ENCODE measurements at regions not wholly inside any gene's neighbourhood (a gene's known extent, or its start where the extent isn't known, plus 50 kb on each side); places are given as distances from the start of the nearest gene placed in this dataset.

- H4K20me1 ChIP-seq (ENCODE audit: insufficient read depth): no peaks in the 10 kb centered on the region
- WGBS, 2 experiments (ENCODE audit: low coverage in 1 of 2, low lambda C conversion rate in 2 of 2, missing lambda C conversion rate in 2 of 2): 27 to 33% methylated on average over 4 of the region's 4 CpGs
- no peak overlapping the region for H3K27ac ChIP-seq
- no peaks in the 10 kb centered on the region for H3K9me2 ChIP-seq (ENCODE audit: insufficient read depth)
- in situ Hi-C loops (cut with MboI): no loop called here
- no peaks in the 10 kb centered on the region for H3K4me1 ChIP-seq (ENCODE audit: insufficient read depth)
- H3K9ac ChIP-seq: no peak overlapping the region
- H3K79me2 ChIP-seq (ENCODE audit: insufficient read depth): no peaks in the 10 kb centered on the region
- no peak overlapping the region for H3K4me3 ChIP-seq
- H3F3A ChIP-seq (ENCODE audit: insufficient read depth): no peaks in the 10 kb centered on the region
- no peaks in the 10 kb centered on the region for H3K36me3 ChIP-seq (ENCODE audit: low read depth)
- H3K27me3 ChIP-seq (replicated peaks; ENCODE audit: insufficient read depth): no peaks in the 10 kb centered on the region
- H3K4me2 ChIP-seq (ENCODE audit: unreplicated experiment): no peak overlapping the region
- H3K9me3 ChIP-seq (ENCODE audit: low read depth): no peaks in the 10 kb centered on the region
- no peak for DNase-seq
- no peak overlapping the region for H2AFZ ChIP-seq
- TF ChIP-seq EZH2phosphoT487 (IDR thresholded peaks at IDR 0.05; ENCODE audit: insufficient read depth, low read depth): no peak
- TF ChIP-seq EZH2 (IDR thresholded peaks at IDR 0.05; ENCODE audit: insufficient read depth, poor library complexity, severe bottlenecking): no peak
Measured at GRCh38 chr5:165565911-165566310, 2060.5 kb downstream of the MAT2B start.

- TF ChIP-seq EZH2 (IDR thresholded peaks at IDR 0.05; ENCODE audit: insufficient read depth, poor library complexity, severe bottlenecking): no peak
- no peak for TF ChIP-seq EZH2phosphoT487 (IDR thresholded peaks at IDR 0.05; ENCODE audit: insufficient read depth, low read depth)
- Histone ChIP-seq H3K79me2 (ENCODE audit: insufficient read depth) (no peaks in the 10 kb centered on the region), H2AFZ (no peak overlapping the region), H3K4me2 (ENCODE audit: unreplicated experiment) (no peak overlapping the region), H3K9me3 (ENCODE audit: low read depth) (no peaks in the 10 kb centered on the region), H3K27me3 (replicated peaks; ENCODE audit: insufficient read depth) (no peaks in the 10 kb centered on the region), H3K9ac (no peak overlapping the region), H3F3A (ENCODE audit: insufficient read depth) (no peaks in the 10 kb centered on the region), H3K36me3 (ENCODE audit: low read depth) (no peaks in the 10 kb centered on the region), H3K27ac (no peak overlapping the region), H3K4me1 (ENCODE audit: insufficient read depth) (no peaks in the 10 kb centered on the region), H4K20me1 (ENCODE audit: insufficient read depth) (no peaks in the 10 kb centered on the region), H3K9me2 (ENCODE audit: insufficient read depth) (no peaks in the 10 kb centered on the region), H3K4me3 (no peak overlapping the region)
- WGBS, 2 experiments (ENCODE audit: low coverage in 1 of 2, low lambda C conversion rate in 2 of 2, missing lambda C conversion rate in 2 of 2): 32 to 47% methylated on average over 7 of the region's 7 CpGs
- no peak for DNase-seq
- in situ Hi-C loops (cut with MboI): no loop called here
Measured at GRCh38 chr5:165569551-165569950, 2064.1 kb downstream of the MAT2B start.

GRCh38 chr5:165573445-165573844 is 2068.0 kb downstream of the MAT2B start:
- H3K4me1 ChIP-seq (ENCODE audit: insufficient read depth): no peaks in the 10 kb centered on the region
- H3K4me2 ChIP-seq (ENCODE audit: unreplicated experiment): no peak overlapping the region
- no peaks in the 10 kb centered on the region for H3K79me2 ChIP-seq (ENCODE audit: insufficient read depth)
- no peaks in the 10 kb centered on the region for H3F3A ChIP-seq (ENCODE audit: insufficient read depth)
- H3K36me3 ChIP-seq (ENCODE audit: low read depth): no peaks in the 10 kb centered on the region
- H2AFZ ChIP-seq: no peak overlapping the region
- in situ Hi-C loops (cut with MboI): no loop called here
- TF ChIP-seq EZH2phosphoT487 (IDR thresholded peaks at IDR 0.05; ENCODE audit: insufficient read depth, low read depth) (no peak), EZH2 (IDR thresholded peaks at IDR 0.05; ENCODE audit: insufficient read depth, poor library complexity, severe bottlenecking) (no peak)
- no peaks in the 10 kb centered on the region for H4K20me1 ChIP-seq (ENCODE audit: insufficient read depth)
- H3K9me2 ChIP-seq (ENCODE audit: insufficient read depth): no peaks in the 10 kb centered on the region
- no peaks in the 10 kb centered on the region for H3K9me3 ChIP-seq (ENCODE audit: low read depth)
- H3K9ac ChIP-seq: no peak overlapping the region
- whole genome bisulfite sequencing, 2 experiments (ENCODE audit: low coverage in 1 of 2, low lambda C conversion rate in 2 of 2, missing lambda C conversion rate in 2 of 2): 11 to 15% methylated on average over 4 of the region's 4 CpGs
- no peak for DNase-seq
- no peak overlapping the region for H3K27ac ChIP-seq
- no peaks in the 10 kb centered on the region for H3K27me3 ChIP-seq (replicated peaks; ENCODE audit: insufficient read depth)
- H3K4me3 ChIP-seq: no peak overlapping the region

- H3K79me2 ChIP-seq (ENCODE audit: insufficient read depth): no peaks in the 10 kb centered on the region
- H3K9ac ChIP-seq: no peak overlapping the region
- H3F3A ChIP-seq (ENCODE audit: insufficient read depth): no peaks in the 10 kb centered on the region
- H3K27ac ChIP-seq: no peak overlapping the region
- no peaks in the 10 kb centered on the region for H3K9me2 ChIP-seq (ENCODE audit: insufficient read depth)
- H2AFZ ChIP-seq: no peak overlapping the region
- H3K36me3 ChIP-seq (ENCODE audit: low read depth): no peaks in the 10 kb centered on the region
- in situ Hi-C loops (cut with MboI): no loop called here
- no peaks in the 10 kb centered on the region for H3K9me3 ChIP-seq (ENCODE audit: low read depth)
- no peak for DNase-seq
- WGBS, 2 experiments (ENCODE audit: low coverage in 1 of 2, low lambda C conversion rate in 2 of 2, missing lambda C conversion rate in 2 of 2): 19 to 23% methylated on average over 2 of the region's 2 CpGs
- H3K4me1 ChIP-seq (ENCODE audit: insufficient read depth): no peaks in the 10 kb centered on the region
- H3K4me2 ChIP-seq (ENCODE audit: unreplicated experiment): no peak overlapping the region
- H3K27me3 ChIP-seq (replicated peaks; ENCODE audit: insufficient read depth): no peaks in the 10 kb centered on the region
- H4K20me1 ChIP-seq (ENCODE audit: insufficient read depth): no peaks in the 10 kb centered on the region
- no peak overlapping the region for H3K4me3 ChIP-seq
- TF ChIP-seq EZH2phosphoT487 (IDR thresholded peaks at IDR 0.05; ENCODE audit: insufficient read depth, low read depth) (no peak), EZH2 (IDR thresholded peaks at IDR 0.05; ENCODE audit: insufficient read depth, poor library complexity, severe bottlenecking) (no peak)
Measured at GRCh38 chr5:165574100-165574499, 2068.7 kb downstream of the MAT2B start.

DNA sequence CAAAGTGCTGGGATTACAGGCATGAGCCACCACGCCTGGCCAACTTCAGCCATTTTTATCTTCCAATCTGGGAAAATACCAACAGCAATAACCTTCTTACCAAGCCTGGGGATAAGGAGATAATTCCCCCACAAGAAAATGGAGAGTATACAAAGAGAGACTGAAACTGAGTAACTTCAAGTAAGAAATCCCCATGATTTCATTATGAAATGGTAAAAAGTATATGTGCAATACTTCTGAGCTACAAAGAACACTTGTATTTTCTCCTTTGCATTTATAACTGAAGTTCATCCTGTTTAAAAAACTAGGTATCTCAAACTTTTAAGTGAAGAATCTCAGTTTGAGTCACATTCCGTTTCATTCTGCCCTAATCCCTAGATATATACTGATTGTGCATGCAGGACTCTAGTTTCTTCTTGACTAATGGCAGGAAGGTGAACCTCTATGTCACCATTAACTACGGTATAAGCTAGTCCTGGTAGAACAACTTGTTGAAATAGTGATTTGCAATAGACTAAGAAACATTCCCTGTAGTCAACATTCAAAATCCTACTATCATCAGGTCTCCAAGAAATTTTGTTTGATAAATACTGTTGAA is 2071.4 kb downstream of the MAT2B start:
- in situ Hi-C loops (cut with MboI): no loop called here
- Histone ChIP-seq H3K4me1 (ENCODE audit: insufficient read depth) (no peaks in the 10 kb centered on the region), H3K4me2 (ENCODE audit: unreplicated experiment) (no peak overlapping the region)

More for the DNA sequence above, 2071.4 kb downstream of the MAT2B start:
- Histone ChIP-seq H3K9me3 (ENCODE audit: low read depth) (no peaks in the 10 kb centered on the region), H3K36me3 (ENCODE audit: low read depth) (no peaks in the 10 kb centered on the region), H3K9ac (no peak overlapping the region), H3K4me3 (no peak overlapping the region), H3K79me2 (ENCODE audit: insufficient read depth) (no peaks in the 10 kb centered on the region), H3F3A (ENCODE audit: insufficient read depth) (no peaks in the 10 kb centered on the region), H4K20me1 (ENCODE audit: insufficient read depth) (no peaks in the 10 kb centered on the region), H3K9me2 (ENCODE audit: insufficient read depth) (no peaks in the 10 kb centered on the region), H2AFZ (no peak overlapping the region), H3K27ac (no peak overlapping the region), H3K27me3 (replicated peaks; ENCODE audit: insufficient read depth) (no peaks in the 10 kb centered on the region)
- TF ChIP-seq EZH2 (IDR thresholded peaks at IDR 0.05; ENCODE audit: insufficient read depth, poor library complexity, severe bottlenecking) (no peak), EZH2phosphoT487 (IDR thresholded peaks at IDR 0.05; ENCODE audit: insufficient read depth, low read depth) (no peak)
- DNase-seq: no peak
- 18 to 20% methylated on average over 3 of the region's 3 CpGs for WGBS, 2 experiments (ENCODE audit: low coverage in 1 of 2, low lambda C conversion rate in 2 of 2, missing lambda C conversion rate in 2 of 2)
